ENCODE measurements at regions not wholly inside any gene's neighbourhood (a gene's known extent, or its start where the extent isn't known, plus 50 kb on each side); places are given as distances from the start of the nearest gene placed in this dataset.

- no peak for DNase-seq (ENCODE audit: low read depth in 2 of 2)
Observed at GRCh38 chr1:59004755-59005154, 220.9 kb upstream of the JUN start.

GRCh38 chr1:59005491-59006288 is 221.8 kb upstream of the JUN start:
- DNase-seq (ENCODE audit: low read depth in 2 of 2), result no peak

- no peak for DNase-seq (ENCODE audit: low read depth in 2 of 2)
Observed at GRCh38 chr1:59006289-59006658, 222.4 kb upstream of the JUN start.

DNA sequence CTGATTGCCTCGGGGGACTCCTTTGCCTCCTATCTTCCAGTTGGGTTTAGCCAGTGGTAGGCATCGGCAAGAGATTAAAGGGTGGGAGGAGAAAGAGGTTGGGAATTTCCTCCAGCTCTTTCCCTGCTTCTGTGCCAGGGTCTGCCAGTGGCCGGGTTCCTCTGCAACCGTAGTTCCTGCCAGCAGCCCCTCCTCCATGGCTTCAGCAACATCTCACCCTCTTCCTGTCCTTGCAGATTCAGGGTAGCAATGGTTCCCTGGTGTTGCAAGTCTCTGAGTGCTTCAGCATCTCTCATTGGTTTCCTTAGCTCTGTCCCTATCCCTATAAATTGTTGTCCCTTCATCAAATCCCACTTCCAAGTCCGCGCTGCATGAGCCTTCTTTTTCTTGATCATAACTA is 223.1 kb upstream of the JUN start:
- DNase-seq (ENCODE audit: low read depth in 2 of 2), result no peak

GRCh38 chr1:59007429-59007819 is 223.6 kb upstream of the JUN start:
- DNase-seq (ENCODE audit: low read depth in 2 of 2), result no peak

- DNase-seq (ENCODE audit: low read depth in 2 of 2), result no peak
Observed at GRCh38 chr1:59007820-59008598, 224.2 kb upstream of the JUN start.

DNA sequence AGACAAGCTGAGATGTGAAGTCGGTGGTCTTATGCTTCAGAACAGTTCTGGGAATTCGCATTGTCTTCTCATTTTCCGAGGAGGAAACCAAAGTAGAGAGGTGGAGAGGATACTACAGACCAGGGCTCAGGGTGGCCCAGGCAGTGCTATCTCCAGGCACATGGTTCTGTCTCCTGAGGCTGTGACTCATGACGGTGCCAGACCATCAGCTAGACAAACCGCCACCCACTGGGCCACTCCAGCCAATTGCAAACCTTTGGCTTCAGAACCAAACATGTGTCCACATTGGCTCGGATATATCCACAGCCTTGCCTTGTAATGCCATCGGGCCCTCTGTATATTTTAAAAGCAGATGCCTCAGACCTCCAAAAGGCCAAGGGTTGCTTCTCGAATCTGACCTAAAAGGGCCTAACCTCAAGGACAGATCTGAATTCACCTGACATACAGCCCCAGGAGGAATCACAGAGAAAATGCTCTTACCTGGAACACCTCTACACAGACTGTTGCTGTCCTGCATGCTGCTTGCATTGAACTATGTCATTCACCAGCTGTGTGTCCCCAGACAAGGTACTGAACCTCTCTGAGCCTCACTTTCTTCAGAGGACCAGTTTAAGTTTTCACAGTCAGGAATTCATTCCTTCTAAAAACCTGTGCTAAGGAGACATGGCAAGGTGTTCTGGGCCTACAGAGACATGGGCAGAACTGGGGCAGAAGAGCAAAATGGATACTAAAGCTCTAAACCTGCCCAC is 224.9 kb upstream of the JUN start:
- no peak for DNase-seq (ENCODE audit: low read depth in 2 of 2)

DNA sequence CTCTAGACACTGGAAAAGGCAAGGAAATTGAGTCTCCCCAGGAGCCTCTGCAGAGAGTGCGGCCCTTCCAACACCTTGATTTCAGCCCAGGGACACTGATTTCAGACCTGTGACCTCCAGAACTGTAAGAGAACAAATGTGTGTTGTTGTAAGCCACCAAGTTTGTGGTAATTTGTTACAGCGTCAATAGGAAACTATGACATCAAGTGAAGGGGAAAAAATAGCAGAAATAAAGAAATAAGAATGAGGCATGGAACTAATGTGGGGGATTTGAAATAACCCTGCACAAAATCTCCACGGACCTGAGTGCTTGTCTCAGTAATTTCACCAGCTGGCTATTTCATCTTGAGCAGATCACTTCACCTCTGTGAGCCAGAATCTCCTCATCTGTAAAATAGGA is 227.8 kb upstream of the JUN start:
- no peak for DNase-seq (ENCODE audit: low read depth in 2 of 2)

DNA sequence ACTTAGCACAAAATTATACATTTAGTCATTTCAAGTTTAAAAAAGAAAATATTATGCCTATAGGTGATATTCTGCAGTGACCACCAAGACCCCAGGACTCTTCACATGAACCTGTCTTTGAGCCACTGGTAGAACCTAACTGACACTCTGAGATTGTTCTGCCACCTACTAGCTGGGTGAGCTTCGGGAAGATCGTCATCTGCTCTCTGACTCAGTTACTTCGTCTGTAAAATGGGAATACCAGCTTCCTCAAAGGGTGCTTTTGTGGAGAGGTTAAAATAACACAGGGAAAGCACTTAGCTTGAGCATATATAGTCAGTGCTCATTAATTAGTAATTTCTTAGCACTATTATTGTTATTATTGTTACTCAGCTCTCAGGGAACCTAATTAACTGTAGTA is 228.5 kb upstream of the JUN start:
- no peak for DNase-seq (ENCODE audit: low read depth in 2 of 2)

- DNase-seq (ENCODE audit: low read depth in 2 of 2), result no peak
Observed at GRCh38 chr1:59013276-59013927, 229.6 kb upstream of the JUN start.

- no peak for DNase-seq (ENCODE audit: low read depth in 2 of 2)
Observed at GRCh38 chr1:59013928-59014279, 230.1 kb upstream of the JUN start.

DNA sequence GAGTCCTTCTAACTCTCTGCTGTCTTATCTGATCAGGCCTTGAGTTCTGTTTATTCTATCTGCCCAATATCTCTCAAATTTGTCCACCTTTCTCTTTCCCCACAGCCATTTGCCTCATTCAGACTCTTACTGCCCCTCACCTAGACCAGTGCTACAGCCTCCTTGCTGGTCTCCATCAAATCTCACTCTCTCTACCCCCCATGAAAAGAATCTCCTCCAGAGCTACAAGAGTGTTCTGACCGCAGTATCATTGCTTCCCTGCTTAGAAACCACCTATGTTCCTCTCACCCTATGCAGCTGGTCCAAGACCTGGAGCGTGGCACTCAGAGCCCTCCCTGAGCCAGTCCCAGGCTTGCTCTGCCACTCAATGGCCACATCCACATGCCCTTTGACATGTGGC is 231.0 kb upstream of the JUN start:
- DNase-seq (ENCODE audit: low read depth in 2 of 2), result no peak

- DNase-seq (ENCODE audit: low read depth in 2 of 2), result no peak
Observed at GRCh38 chr1:59015708-59016107, 231.9 kb upstream of the JUN start.

DNA sequence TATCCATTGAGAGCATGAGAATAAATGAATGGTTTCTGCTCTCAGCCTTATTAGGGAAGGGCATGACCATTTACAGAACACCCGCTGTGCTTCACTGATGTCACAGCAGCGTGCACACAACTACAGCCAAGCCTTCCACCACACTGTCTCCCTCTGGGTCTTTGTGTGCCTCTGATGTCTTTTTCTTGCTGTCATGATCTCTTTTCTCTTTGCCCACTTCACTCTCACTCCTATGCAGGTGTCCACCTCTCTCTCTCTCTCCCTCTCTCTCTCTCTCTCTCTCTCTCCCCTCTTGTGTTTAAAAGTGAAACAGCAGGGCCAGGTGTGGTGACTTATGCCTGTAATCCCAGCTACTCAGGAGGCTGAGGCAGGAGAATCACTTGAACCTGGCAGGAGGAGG is 232.5 kb upstream of the JUN start:
- no peak for DNase-seq (ENCODE audit: low read depth in 2 of 2)

DNA sequence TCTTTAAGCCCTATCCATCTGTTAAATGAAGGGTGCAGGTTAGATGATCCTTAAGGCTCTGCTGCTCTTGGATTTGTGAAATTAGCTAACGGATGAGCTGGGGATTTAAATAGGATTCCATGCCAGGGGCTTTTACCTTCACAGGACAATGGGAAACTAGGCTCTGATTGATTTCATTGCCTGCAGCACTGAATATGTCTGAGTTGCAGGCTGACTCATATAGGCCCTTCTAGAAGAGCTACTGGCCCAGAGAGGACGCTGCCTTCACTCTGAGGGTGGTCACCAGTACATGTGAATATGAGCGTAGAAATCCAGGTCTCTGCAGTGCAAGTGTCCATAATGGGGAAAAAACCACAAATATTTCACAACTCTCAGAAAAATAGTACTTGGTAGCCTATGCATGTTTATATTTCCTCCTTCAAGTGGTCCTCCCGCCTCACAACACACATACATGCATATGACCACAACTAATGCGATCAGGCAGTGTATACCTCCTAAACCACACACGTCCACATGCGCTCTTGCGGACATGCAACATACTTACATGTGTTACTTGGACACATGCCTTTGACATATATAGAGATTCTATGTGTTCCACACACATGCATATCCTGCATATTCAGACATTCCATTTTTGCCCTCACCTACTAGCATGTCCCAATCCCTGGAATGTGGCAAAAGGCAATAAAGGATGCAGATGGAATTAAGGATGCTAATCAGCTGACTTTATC is 233.8 kb upstream of the JUN start:
- DNase-seq (ENCODE audit: low read depth in 2 of 2), result no peak

GRCh38 chr1:59018446-59018845 is 234.6 kb upstream of the JUN start:
- no peak for DNase-seq (ENCODE audit: low read depth in 2 of 2)

GRCh38 chr1:59018860-59019259 is 235.0 kb upstream of the JUN start:
- no peak for DNase-seq (ENCODE audit: low read depth in 2 of 2)

GRCh38 chr1:59020151-59020997 is 236.5 kb upstream of the JUN start:
- peak; percentile 15 to 20 for DNase-seq (ENCODE audit: low read depth in 2 of 2)

- DNase-seq (ENCODE audit: low read depth in 2 of 2), result no peak
Observed at GRCh38 chr1:59022199-59022598, 238.4 kb upstream of the JUN start.

DNA sequence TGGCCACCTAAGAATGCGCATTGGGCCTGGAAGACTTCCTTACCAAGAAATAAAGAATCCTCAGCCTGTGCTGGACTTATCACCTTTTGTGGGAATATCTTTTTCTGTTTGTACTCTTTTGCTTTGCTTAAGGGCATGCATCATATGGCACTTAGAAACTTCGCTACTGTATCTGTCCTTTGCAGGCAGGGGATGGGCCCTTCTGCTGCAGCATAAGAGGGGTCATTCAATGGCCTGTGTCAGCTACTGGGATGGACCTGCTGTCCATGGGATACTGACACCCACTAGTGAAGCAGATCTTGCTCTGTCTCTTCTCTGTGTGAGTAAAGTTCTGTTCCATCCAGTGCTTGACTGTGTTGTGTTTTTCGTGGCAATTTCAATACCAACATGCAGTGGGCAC is 239.0 kb upstream of the JUN start:
- DNase-seq (ENCODE audit: low read depth in 2 of 2), result no peak

GRCh38 chr1:59025201-59025600 is 241.4 kb upstream of the JUN start:
- no peak for DNase-seq (ENCODE audit: low read depth in 2 of 2)
